ENCODE measurements at regions not wholly inside any gene's neighbourhood (a gene's known extent, or its start where the extent isn't known, plus 50 kb on each side); places are given as distances from the start of the nearest gene placed in this dataset.

DNA sequence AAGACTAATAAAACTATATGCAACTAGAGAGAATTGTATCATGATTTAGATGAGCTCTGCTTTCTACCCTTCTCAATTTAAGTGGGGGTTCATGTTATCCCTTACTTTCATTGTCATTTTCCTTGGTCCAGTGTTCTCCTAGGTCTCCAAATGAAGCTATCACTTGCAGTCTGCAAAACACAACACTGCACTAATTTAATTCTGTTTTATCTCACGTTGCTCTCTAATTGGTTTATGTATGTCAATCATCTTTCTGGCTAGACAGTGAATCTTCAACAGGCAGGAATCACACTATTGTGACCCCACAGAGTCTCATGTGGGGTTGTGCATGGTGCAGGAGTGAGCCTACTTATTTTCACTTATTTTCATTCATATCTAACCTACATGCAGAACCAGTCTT lies 348.3 kb upstream of the SYT4 start:
- TF ChIP-seq, protein P1, sequence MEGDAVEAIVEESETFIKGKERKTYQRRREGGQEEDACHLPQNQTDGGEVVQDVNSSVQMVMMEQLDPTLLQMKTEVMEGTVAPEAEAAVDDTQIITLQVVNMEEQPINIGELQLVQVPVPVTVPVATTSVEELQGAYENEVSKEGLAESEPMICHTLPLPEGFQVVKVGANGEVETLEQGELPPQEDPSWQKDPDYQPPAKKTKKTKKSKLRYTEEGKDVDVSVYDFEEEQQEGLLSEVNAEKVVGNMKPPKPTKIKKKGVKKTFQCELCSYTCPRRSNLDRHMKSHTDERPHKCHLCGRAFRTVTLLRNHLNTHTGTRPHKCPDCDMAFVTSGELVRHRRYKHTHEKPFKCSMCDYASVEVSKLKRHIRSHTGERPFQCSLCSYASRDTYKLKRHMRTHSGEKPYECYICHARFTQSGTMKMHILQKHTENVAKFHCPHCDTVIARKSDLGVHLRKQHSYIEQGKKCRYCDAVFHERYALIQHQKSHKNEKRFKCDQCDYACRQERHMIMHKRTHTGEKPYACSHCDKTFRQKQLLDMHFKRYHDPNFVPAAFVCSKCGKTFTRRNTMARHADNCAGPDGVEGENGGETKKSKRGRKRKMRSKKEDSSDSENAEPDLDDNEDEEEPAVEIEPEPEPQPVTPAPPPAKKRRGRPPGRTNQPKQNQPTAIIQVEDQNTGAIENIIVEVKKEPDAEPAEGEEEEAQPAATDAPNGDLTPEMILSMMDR (IDR thresholded peaks at IDR 0.05 in 4 of 5, conservative IDR thresholded peaks at IDR 0.05 in 1 of 5): no peak
- TF ChIP-seq POLR2A (IDR thresholded peaks at IDR 0.05): no peak
